ENCODE measurements at regions not wholly inside any gene's neighbourhood (a gene's known extent, or its start where the extent isn't known, plus 50 kb on each side); places are given as distances from the start of the nearest gene placed in this dataset.

DNA sequence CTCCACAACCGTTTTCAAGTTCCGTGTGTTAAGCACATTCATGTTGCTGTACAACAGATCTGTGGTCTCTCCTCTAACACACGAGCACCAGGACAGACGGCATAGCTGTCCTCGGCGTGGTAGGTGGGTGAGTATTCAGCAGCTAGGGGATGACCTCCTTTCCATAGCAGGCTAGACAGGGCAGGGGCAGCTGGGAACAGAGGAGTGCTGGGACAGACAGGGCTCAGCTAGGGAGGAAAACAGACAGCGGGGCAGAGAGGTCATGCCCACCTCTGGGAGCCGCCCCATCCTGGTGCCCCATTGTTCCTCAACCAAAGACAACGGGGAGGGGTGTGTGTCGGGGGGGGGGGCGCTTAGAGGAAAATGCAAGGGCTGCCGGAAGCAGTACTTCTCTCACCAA lies 271.5 kb upstream of the FOXQ1 start:
- peaks cover 0 to 3% (median 0%) of the 10 kb centered on the region in 7 donors for H3K9me3 Mint-ChIP-seq

DNA sequence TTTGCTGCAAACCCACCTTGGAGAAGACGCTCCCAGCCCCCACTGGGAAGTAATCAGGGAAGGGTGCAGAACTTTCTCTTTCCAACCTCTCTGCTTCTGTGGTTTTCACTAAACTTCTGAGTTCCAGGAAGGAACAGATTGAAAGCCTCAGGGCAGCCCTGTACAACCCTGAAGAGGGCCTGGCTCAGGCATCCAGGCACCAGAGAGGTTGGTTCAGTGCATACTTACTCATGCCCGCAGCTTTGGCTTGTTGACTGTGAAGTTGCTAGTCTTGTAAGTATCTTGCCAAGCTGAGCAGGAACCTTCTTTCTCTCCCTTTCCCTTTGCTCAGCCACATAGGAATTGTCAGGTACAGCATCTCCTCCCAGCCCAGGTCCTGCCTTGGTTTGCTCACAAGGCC lies 272.2 kb upstream of the FOXQ1 start:
- H3K4me1 Mint-ChIP-seq = no peaks in the 10 kb centered on the region
- Histone ChIP-seq H3K9ac (ENCODE audit: insufficient read depth, low read length, poor library complexity, severe bottlenecking) (no peak overlapping the region), H3K27ac (ENCODE audit: low read depth in 1 of 2, low read length in 2 of 2) (no peak overlapping the region), H3K36me3 (replicated peaks in 1 of 2; ENCODE audit: control insufficient read depth in 1 of 2, insufficient read depth in 2 of 2, low read length in 2 of 2) (no peaks in the 10 kb centered on the region), H3K4me1 (ENCODE audit: control insufficient read depth in 1 of 2, insufficient read depth in 2 of 2, low read length in 2 of 2) (no peaks in the 10 kb centered on the region), H3K4me2 (replicated peaks; ENCODE audit: extremely low read depth, low read length, poor library complexity, severe bottlenecking) (no peak overlapping the region), H3K79me2 (ENCODE audit: insufficient read depth, low read length) (no peaks in the 10 kb centered on the region), H3K4me3 (replicated peaks in 1 of 3; ENCODE audit: low read depth in 2 of 3, low read length in 3 of 3) (no peak overlapping the region), H3K9me3 (replicated peaks in 1 of 2; ENCODE audit: control insufficient read depth in 1 of 2, insufficient read depth in 1 of 2, low read length in 2 of 2) (no peaks in the 10 kb centered on the region), H2AFZ (ENCODE audit: insufficient read depth, low read depth, low read length, poor library complexity, severe bottlenecking) (no peak overlapping the region), H4K20me1 (ENCODE audit: insufficient read depth, low read length) (no peaks in the 10 kb centered on the region), H3K27me3 (ENCODE audit: control insufficient read depth in 2 of 2, insufficient read depth in 2 of 2, low read length in 2 of 2) (no peaks in the 10 kb centered on the region)
- no peak overlapping the region for H3K27ac Mint-ChIP-seq
- H3K36me3 Mint-ChIP-seq = no peaks in the 10 kb centered on the region
- no CpG with 5 or more reads among the region's 2 CpGs for WGBS (ENCODE audit: insufficient coverage)
- H3K27me3 Mint-ChIP-seq (ENCODE audit: low read depth in 3 of 3) = peaks cover 1 to 8% (median 7%) of the 10 kb centered on the region in 3 donors
- TF ChIP-seq, protein P1, sequence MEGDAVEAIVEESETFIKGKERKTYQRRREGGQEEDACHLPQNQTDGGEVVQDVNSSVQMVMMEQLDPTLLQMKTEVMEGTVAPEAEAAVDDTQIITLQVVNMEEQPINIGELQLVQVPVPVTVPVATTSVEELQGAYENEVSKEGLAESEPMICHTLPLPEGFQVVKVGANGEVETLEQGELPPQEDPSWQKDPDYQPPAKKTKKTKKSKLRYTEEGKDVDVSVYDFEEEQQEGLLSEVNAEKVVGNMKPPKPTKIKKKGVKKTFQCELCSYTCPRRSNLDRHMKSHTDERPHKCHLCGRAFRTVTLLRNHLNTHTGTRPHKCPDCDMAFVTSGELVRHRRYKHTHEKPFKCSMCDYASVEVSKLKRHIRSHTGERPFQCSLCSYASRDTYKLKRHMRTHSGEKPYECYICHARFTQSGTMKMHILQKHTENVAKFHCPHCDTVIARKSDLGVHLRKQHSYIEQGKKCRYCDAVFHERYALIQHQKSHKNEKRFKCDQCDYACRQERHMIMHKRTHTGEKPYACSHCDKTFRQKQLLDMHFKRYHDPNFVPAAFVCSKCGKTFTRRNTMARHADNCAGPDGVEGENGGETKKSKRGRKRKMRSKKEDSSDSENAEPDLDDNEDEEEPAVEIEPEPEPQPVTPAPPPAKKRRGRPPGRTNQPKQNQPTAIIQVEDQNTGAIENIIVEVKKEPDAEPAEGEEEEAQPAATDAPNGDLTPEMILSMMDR (IDR thresholded peaks at IDR 0.05) = no peak
- no peak overlapping the region for H3K4me3 Mint-ChIP-seq
- H3K9me3 Mint-ChIP-seq = peaks cover 0 to 3% (median 0%) of the 10 kb centered on the region in 7 donors
- intact Hi-C loops (cut with micrococcal nuclease) = no loop called here
- DNase-seq = no peak

More for the DNA sequence above, 271.5 kb upstream of the FOXQ1 start:
- Histone ChIP-seq H4K20me1 (ENCODE audit: insufficient read depth, low read length) (no peaks in the 10 kb centered on the region), H3K79me2 (ENCODE audit: insufficient read depth, low read length) (no peaks in the 10 kb centered on the region), H3K27me3 (ENCODE audit: control insufficient read depth in 2 of 2, insufficient read depth in 2 of 2, low read length in 2 of 2) (no peaks in the 10 kb centered on the region), H3K4me1 (ENCODE audit: control insufficient read depth in 1 of 2, insufficient read depth in 2 of 2, low read length in 2 of 2) (no peaks in the 10 kb centered on the region), H2AFZ (ENCODE audit: insufficient read depth, low read depth, low read length, poor library complexity, severe bottlenecking) (no peak overlapping the region), H3K4me2 (replicated peaks; ENCODE audit: extremely low read depth, low read length, poor library complexity, severe bottlenecking) (no peak overlapping the region), H3K36me3 (replicated peaks in 1 of 2; ENCODE audit: control insufficient read depth in 1 of 2, insufficient read depth in 2 of 2, low read length in 2 of 2) (no peaks in the 10 kb centered on the region), H3K27ac (ENCODE audit: low read depth in 1 of 2, low read length in 2 of 2) (no peak overlapping the region), H3K9ac (ENCODE audit: insufficient read depth, low read length, poor library complexity, severe bottlenecking) (no peak overlapping the region), H3K9me3 (replicated peaks in 1 of 2; ENCODE audit: control insufficient read depth in 1 of 2, insufficient read depth in 1 of 2, low read length in 2 of 2) (no peaks in the 10 kb centered on the region), H3K4me3 (replicated peaks in 1 of 3; ENCODE audit: low read depth in 2 of 3, low read length in 3 of 3) (no peak overlapping the region)
- no peak for DNase-seq
- Mint-ChIP-seq H3K27me3 (ENCODE audit: low read depth in 3 of 3) (peaks cover 1 to 10% (median 5%) of the 10 kb centered on the region in 3 donors), H3K36me3 (no peaks in the 10 kb centered on the region), H3K4me3 (no peak overlapping the region), H3K27ac (no peak overlapping the region), H3K4me1 (no peaks in the 10 kb centered on the region)
- WGBS (ENCODE audit: insufficient coverage) = 90% methylated on average over 6 of the region's 12 CpGs
- intact Hi-C loops (cut with micrococcal nuclease) = no loop called here
- TF ChIP-seq, protein P1 (IDR thresholded peaks at IDR 0.05) = no peak
